H1 (cell line): ENCODE measurements at regions not wholly inside any gene's neighbourhood (a gene's known extent, or its start where the extent isn't known, plus 50 kb on each side); places are given as distances from the start of the nearest gene placed in this dataset.
A peak's percentile ranks its signal among the peaks of the same experiment; 100 is the strongest.

Experiments used
- CTCF ChIA-PET: fragments of 300-600 bp; sonication (Branson Sonifier 250); formaldehyde crosslinking; loops from one replicate; lab custom pipeline; 2021; ENCODE audit not compliant: partially characterized antibody; lab: Charles Lee
- POLR2A ChIA-PET: fragments of 300-600 bp; sonication (Branson Sonifier 250); formaldehyde crosslinking; loops from one replicate; lab custom pipeline; 2021; ENCODE audit warnings: inconsistent platforms; ENCODE audit not compliant: partially characterized antibody; lab: Charles Lee
- DNase-seq, 2 experiments: peaks; one replicate each; pipeline versions ENCODE4 v3.0.0 to v3.0.0-alpha.2; 2010 to 2022; ENCODE audit warnings: low spot score in 2 of 2, low read depth in 1 of 2, mixed read lengths in 1 of 2
- FAIRE-seq: peaks from 2 replicates; lab custom pipeline; 2011; peaks lifted over from hg19 to GRCh38; lab: Jason Lieb, UNC
- H2AFZ ChIP-seq: 2 replicates; pipeline ENCODE4 v1.8.1; 2012; ENCODE audit warnings: low read length, inconsistent platforms
- H2AK5ac ChIP-seq: 2 replicates; pipeline ENCODE4 v1.6.1; 2013; ENCODE audit warnings: low read depth, low read length
- H2BK120ac ChIP-seq: replicated peaks from 2 replicates; pipeline ENCODE3; 2013; ENCODE audit warnings: low read depth, low read length, inconsistent platforms
- H2BK12ac ChIP-seq: 2 replicates; pipeline ENCODE4 v1.6.1; 2013; ENCODE audit warnings: low read depth, low read length
- H2BK15ac ChIP-seq: 2 replicates; pipeline ENCODE4 v1.6.1; 2013; ENCODE audit warnings: low read length
- H2BK20ac ChIP-seq: 2 replicates; pipeline ENCODE4 v1.6.1; 2013; ENCODE audit warnings: low read length
- H2BK5ac ChIP-seq: 2 replicates; pipeline ENCODE4 v1.6.1; 2013; ENCODE audit warnings: low read depth, low read length
- H3K14ac ChIP-seq: 2 replicates; pipeline ENCODE4 v1.6.1; 2013; ENCODE audit warnings: inconsistent platforms; ENCODE audit not compliant: insufficient read length
- H3K18ac ChIP-seq: 2 replicates; pipeline ENCODE4 v1.6.1; 2013; ENCODE audit warnings: low read length; ENCODE audit errors: extremely low read depth
- H3K23ac ChIP-seq: 2 replicates; pipeline ENCODE4 v1.6.1; 2013; ENCODE audit warnings: inconsistent platforms; ENCODE audit not compliant: insufficient read length
- H3K23me2 ChIP-seq: 2 replicates; pipeline ENCODE4 v1.6.1; 2013; ENCODE audit warnings: low read depth, low read length
- H3K27ac ChIP-seq: 2 replicates; pipeline ENCODE4 v1.6.1; 2011; ENCODE audit warnings: low read depth, low read length, inconsistent platforms
- H3K27me3 ChIP-seq, 4 experiments: replicated peaks in 1 of 4; 1 replicate in 1 of 4; 2 replicates in 3 of 4; pipeline versions ENCODE4 v1.6.1 to v1.8.1; 2011 to 2013; ENCODE audit warnings: low read length in 3 of 4, mild to moderate bottlenecking in 3 of 4, inconsistent platforms in 2 of 4, mixed read lengths in 2 of 4, moderate library complexity in 1 of 4; ENCODE audit not compliant: control insufficient read depth in 3 of 4, insufficient read depth in 3 of 4; ENCODE audit errors: extremely low read depth in 1 of 4
- H3K36me3 ChIP-seq, 4 experiments: 2 replicates each; pipeline versions ENCODE4 v1.6.1 to v1.8.1; 2011 to 2013; ENCODE audit warnings: mild to moderate bottlenecking in 4 of 4, low read length in 3 of 4, moderate library complexity in 2 of 4, control low read depth in 1 of 4, inconsistent platforms in 1 of 4; ENCODE audit not compliant: insufficient read depth in 4 of 4, control insufficient read depth in 2 of 4
- H3K4ac ChIP-seq: replicated peaks from 2 replicates; pipeline ENCODE3; 2013; ENCODE audit warnings: low read length, low read depth, mixed read lengths, inconsistent platforms; ENCODE audit not compliant: insufficient read length
- H3K4me1 ChIP-seq, 4 experiments: replicated peaks in 1 of 4; 1 replicate in 1 of 4; 2 replicates in 3 of 4; pipeline versions ENCODE4 v1.6.1 to v1.8.1; 2011 to 2013; ENCODE audit warnings: low read length in 3 of 4, inconsistent platforms in 2 of 4, mixed read lengths in 1 of 4; ENCODE audit not compliant: insufficient read depth in 4 of 4, control insufficient read depth in 3 of 4
- H3K4me2 ChIP-seq, 2 experiments: 2 replicates each; pipeline versions ENCODE4 v1.6.1 to v1.8.1; 2011 to 2013; ENCODE audit warnings: low read depth in 2 of 2, low read length in 2 of 2, control low read depth in 1 of 2, inconsistent platforms in 1 of 2, mild to moderate bottlenecking in 1 of 2; ENCODE audit not compliant: insufficient read depth in 1 of 2
- H3K4me3 ChIP-seq, 4 experiments: fragments of 200-600, 300-600 bp in 1 of 4; sonication (generic), shearing (Covaris generic), sonication (Bioruptor Twin) in 1 of 4; 2 replicates each; pipeline versions ENCODE4 v1.5.1 to v1.8.1; 2011 to 2016; ENCODE audit warnings: low read length in 4 of 4, low read depth in 3 of 4, control low read depth in 2 of 4, inconsistent platforms in 2 of 4, mild to moderate bottlenecking in 2 of 4, mixed read lengths in 1 of 4, moderate library complexity in 1 of 4; ENCODE audit not compliant: insufficient read depth in 2 of 4; ENCODE audit errors: extremely low read depth in 1 of 4
- H3K56ac ChIP-seq: replicated peaks from 2 replicates; pipeline ENCODE3; 2013; ENCODE audit warnings: low read depth, mild to moderate bottlenecking, mixed read lengths, low read length, inconsistent platforms; ENCODE audit not compliant: insufficient read length
- H3K79me1 ChIP-seq: 2 replicates; pipeline ENCODE4 v1.6.1; 2013; ENCODE audit warnings: low read depth, low read length, control low read depth
- H3K79me2 ChIP-seq, 2 experiments: 2 replicates each; pipeline versions ENCODE4 v1.6.1 to v1.8.1; 2012 to 2013; ENCODE audit warnings: low read length in 2 of 2, mild to moderate bottlenecking in 2 of 2, inconsistent platforms in 1 of 2; ENCODE audit not compliant: insufficient read depth in 2 of 2, control insufficient read depth in 1 of 2
- H3K9ac ChIP-seq, 4 experiments: replicated peaks in 1 of 4; 1 replicate in 1 of 4; 2 replicates in 3 of 4; pipeline versions ENCODE4 v1.6.1 to v1.8.1; 2011 to 2013; ENCODE audit warnings: low read depth in 3 of 4, low read length in 3 of 4, control low read depth in 2 of 4, mild to moderate bottlenecking in 2 of 4, moderate library complexity in 2 of 4, inconsistent platforms in 1 of 4; ENCODE audit errors: extremely low read depth in 1 of 4
- H3K9me3 ChIP-seq, 2 experiments: 2 replicates each; pipeline versions ENCODE4 v1.6.1 to v1.8.1; 2012 to 2013; ENCODE audit warnings: mild to moderate bottlenecking in 2 of 2, moderate library complexity in 2 of 2, control low read depth in 1 of 2, inconsistent platforms in 1 of 2, low read depth in 1 of 2, low read length in 1 of 2, mixed read lengths in 1 of 2; ENCODE audit not compliant: insufficient read depth in 2 of 2
- H4K20me1 ChIP-seq, 2 experiments: replicated peaks in 1 of 2; 2 replicates each; pipeline versions ENCODE3 to v1.8.1; 2011 to 2013; ENCODE audit warnings: inconsistent platforms in 2 of 2, low read length in 2 of 2, mild to moderate bottlenecking in 1 of 2; ENCODE audit not compliant: insufficient read depth in 2 of 2, control insufficient read depth in 1 of 2
- H4K5ac ChIP-seq: 2 replicates; pipeline ENCODE4 v1.6.1; 2013; ENCODE audit warnings: low read length, low read depth, mixed read lengths, inconsistent platforms; ENCODE audit not compliant: insufficient read length
- H4K8ac ChIP-seq: 2 replicates; pipeline ENCODE4 v1.8.0; 2013; ENCODE audit warnings: mild to moderate bottlenecking, moderate library complexity, low read length, inconsistent platforms; ENCODE audit not compliant: insufficient read depth; ENCODE audit errors: extremely low read depth
- H4K91ac ChIP-seq: replicated peaks from 2 replicates; pipeline ENCODE3; 2013; ENCODE audit warnings: low read length, mixed read lengths, inconsistent platforms; ENCODE audit not compliant: insufficient read length
- BACH1 ChIP-seq: IDR thresholded peaks from 2 replicates; pipeline ENCODE4 v1.6.1; 2012; ENCODE audit warnings: low read length, improper control_type of control experiment
- CHD1 ChIP-seq: IDR thresholded peaks from 2 replicates; pipeline ENCODE4 v1.6.1; 2012; ENCODE audit warnings: low read depth, low read length, improper control_type of control experiment
- EP300 ChIP-seq, 2 experiments: IDR thresholded peaks; 1 replicate in 1 of 2; 2 replicates in 1 of 2; pipeline ENCODE4 v1.6.1; 2011 to 2012; ENCODE audit warnings: low read depth in 2 of 2, low read length in 2 of 2, mild to moderate bottlenecking in 2 of 2, borderline replicate concordance in 1 of 2, inconsistent platforms in 1 of 2, moderate library complexity in 1 of 2
- KDM1A ChIP-seq: fragments of 200-600, 300-600 bp; sonication (generic); IDR thresholded peaks from 2 replicates; pipeline ENCODE4 v1.7.1; 2016; ENCODE audit warnings: mild to moderate bottlenecking, low read length, borderline replicate concordance
- MAFK ChIP-seq: IDR thresholded peaks from 2 replicates; pipeline ENCODE4 v1.6.1; 2012; ENCODE audit warnings: low read depth, mild to moderate bottlenecking, improper control_type of control experiment, low read length
- TEAD4 ChIP-seq: IDR thresholded peaks from 2 replicates; pipeline ENCODE4 v1.6.1; 2012; ENCODE audit warnings: low read depth, low read length, inconsistent platforms, mixed read lengths
- WGBS, 2 experiments: shearing (Covaris generic) in 1 of 2; methylation state at CpG; one replicate each; pipeline versions ENCODE4 v1.1.6 to v1.1.7; 2013 to 2015; ENCODE audit warnings: low lambda C conversion rate in 2 of 2, mixed read lengths in 2 of 2, inconsistent platforms in 1 of 2, low coverage in 1 of 2, missing lambda C conversion rate in 1 of 2; ENCODE audit not compliant: insufficient replicate concordance in 2 of 2, insufficient coverage in 1 of 2, insufficient read length in 1 of 2; ENCODE audit errors: extremely low coverage in 1 of 2, missing lambda C conversion rate in 1 of 2; 5-methylcytosine and 5-hydroxymethylcytosine counted together
- TF ChIP-seq, protein P1 (sequence below), 3 experiments: IDR thresholded peaks; 1 replicate in 2 of 3; 2 replicates in 1 of 3; pipeline versions ENCODE4 v1.5.1 to v1.6.1; 2011; ENCODE audit warnings: low read length in 3 of 3, mild to moderate bottlenecking in 3 of 3, inconsistent platforms in 2 of 3, low read depth in 1 of 3, moderate library complexity in 1 of 3; ENCODE audit not compliant: insufficient read depth in 1 of 3; ENCODE audit errors: control extremely low read depth in 1 of 3
- TF ChIP-seq, protein P2 (sequence below): IDR thresholded peaks from 2 replicates; pipeline ENCODE4 v1.6.1; 2012; ENCODE audit warnings: low read length, inconsistent platforms

DNA sequence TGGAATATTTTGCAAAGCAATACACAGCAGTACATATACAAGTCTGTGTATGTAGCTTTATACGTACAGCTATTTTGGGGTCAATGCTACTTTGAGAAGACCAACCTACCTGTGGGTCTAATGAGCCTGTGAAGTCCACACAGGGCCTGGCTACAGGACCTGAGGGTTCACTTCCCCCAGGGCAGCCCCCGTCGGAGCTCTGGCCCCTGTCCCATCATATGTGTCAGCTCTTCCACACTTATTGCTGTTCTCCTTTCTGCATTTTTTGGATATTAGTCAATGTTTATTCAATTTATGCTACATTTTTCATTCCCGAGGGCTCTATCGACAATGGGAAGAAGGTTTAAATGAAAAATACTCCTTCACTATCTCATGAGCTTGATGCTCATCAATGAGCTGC lies 1473.6 kb downstream of the BRD1 start:
- Histone ChIP-seq H3K27ac (no peak overlapping the region), H3K79me2 (no peaks in the 10 kb centered on the region), H3K23me2 (peaks cover 1% of the 10 kb centered on the region; the same call in 1 of the 2 replicates), H4K5ac (no peak overlapping the region), H3K14ac (no peak overlapping the region), H4K20me1 (no peaks in the 10 kb centered on the region), H3K79me1 (no peaks in the 10 kb centered on the region), H3K4me2 (no peak overlapping the region), H3K9me3 (no peaks in the 10 kb centered on the region), H3K18ac (no peak overlapping the region), H2AFZ (no peak overlapping the region), H2BK12ac (no peak overlapping the region), H3K4me3 (no peak overlapping the region), H2AK5ac (0 out of 2 replicates have a peak overlapping the region, but pooled peaks have one; percentile 29), H2BK120ac (no peak overlapping the region), H3K4ac (no peak overlapping the region), H2BK15ac (no peak overlapping the region), H2BK20ac (no peak overlapping the region; the same call in 1 of the 2 replicates), H2BK5ac (no peak overlapping the region), H3K4me1 (peaks cover 0 to 13% (median 6%) of the 10 kb centered on the region in 4 experiments; a peak in 4 of 7 replicates), H4K8ac (no peak overlapping the region), H4K91ac (no peak overlapping the region), H3K9ac (no peak overlapping the region), H3K56ac (no peak overlapping the region), H3K36me3 (no peaks in the 10 kb centered on the region; a peak in 1 of 8 replicates), H3K27me3 (no peaks in the 10 kb centered on the region), H3K23ac (no peak overlapping the region)
- no peak for DNase-seq
- no peak for TF ChIP-seq CHD1
- TF ChIP-seq EP300 (IDR thresholded peaks at IDR 0.05; ENCODE audit: borderline replicate concordance in 1 of 2, low read depth in 2 of 2, low read length in 2 of 2) = no peak
- no peak for TF ChIP-seq KDM1A
- TF ChIP-seq TEAD4 = no peak
- no peak for TF ChIP-seq BACH1
- TF ChIP-seq MAFK = no peak
- TF ChIP-seq, protein P1, sequence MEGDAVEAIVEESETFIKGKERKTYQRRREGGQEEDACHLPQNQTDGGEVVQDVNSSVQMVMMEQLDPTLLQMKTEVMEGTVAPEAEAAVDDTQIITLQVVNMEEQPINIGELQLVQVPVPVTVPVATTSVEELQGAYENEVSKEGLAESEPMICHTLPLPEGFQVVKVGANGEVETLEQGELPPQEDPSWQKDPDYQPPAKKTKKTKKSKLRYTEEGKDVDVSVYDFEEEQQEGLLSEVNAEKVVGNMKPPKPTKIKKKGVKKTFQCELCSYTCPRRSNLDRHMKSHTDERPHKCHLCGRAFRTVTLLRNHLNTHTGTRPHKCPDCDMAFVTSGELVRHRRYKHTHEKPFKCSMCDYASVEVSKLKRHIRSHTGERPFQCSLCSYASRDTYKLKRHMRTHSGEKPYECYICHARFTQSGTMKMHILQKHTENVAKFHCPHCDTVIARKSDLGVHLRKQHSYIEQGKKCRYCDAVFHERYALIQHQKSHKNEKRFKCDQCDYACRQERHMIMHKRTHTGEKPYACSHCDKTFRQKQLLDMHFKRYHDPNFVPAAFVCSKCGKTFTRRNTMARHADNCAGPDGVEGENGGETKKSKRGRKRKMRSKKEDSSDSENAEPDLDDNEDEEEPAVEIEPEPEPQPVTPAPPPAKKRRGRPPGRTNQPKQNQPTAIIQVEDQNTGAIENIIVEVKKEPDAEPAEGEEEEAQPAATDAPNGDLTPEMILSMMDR (IDR thresholded peaks at IDR 0.05; ENCODE audit: control extremely low read depth in 1 of 3, insufficient read depth in 1 of 3, low read depth in 1 of 3, low read length in 3 of 3) = no peak
- TF ChIP-seq, protein P2, sequence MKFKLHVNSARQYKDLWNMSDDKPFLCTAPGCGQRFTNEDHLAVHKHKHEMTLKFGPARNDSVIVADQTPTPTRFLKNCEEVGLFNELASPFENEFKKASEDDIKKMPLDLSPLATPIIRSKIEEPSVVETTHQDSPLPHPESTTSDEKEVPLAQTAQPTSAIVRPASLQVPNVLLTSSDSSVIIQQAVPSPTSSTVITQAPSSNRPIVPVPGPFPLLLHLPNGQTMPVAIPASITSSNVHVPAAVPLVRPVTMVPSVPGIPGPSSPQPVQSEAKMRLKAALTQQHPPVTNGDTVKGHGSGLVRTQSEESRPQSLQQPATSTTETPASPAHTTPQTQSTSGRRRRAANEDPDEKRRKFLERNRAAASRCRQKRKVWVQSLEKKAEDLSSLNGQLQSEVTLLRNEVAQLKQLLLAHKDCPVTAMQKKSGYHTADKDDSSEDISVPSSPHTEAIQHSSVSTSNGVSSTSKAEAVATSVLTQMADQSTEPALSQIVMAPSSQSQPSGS = no peak
- ChIA-PET POLR2A (no interaction called here), CTCF (no interaction called here)
- 86% methylated on average over 5 of the region's 5 CpGs; no CpG with 5 or more reads in 1 of the 2 experiments for WGBS, 2 experiments
- no peak for FAIRE-seq
